GM12891 (cell line): ENCODE measurements at regions not wholly inside any gene's neighbourhood (a gene's known extent, or its start where the extent isn't known, plus 50 kb on each side); places are given as distances from the start of the nearest gene placed in this dataset.

Experiments
- POLR2A ChIP-seq: IDR thresholded peaks from 2 replicates; pipeline ENCODE4 v1.6.1; 2011; ENCODE audit warnings: low read depth, low read length, control low read depth
- POU2F2 ChIP-seq: IDR thresholded peaks from 2 replicates; pipeline ENCODE4 v1.6.1; 2011; ENCODE audit warnings: low read depth, mild to moderate bottlenecking, control low read depth, low read length, moderate library complexity

- TF ChIP-seq POLR2A (no peak), POU2F2 (no peak)
Observed at GRCh38 chr5:135139381-135140134, 105.5 kb upstream of the PITX1 start.
